A673 (cell line): ENCODE measurements at regions not wholly inside any gene's neighbourhood (a gene's known extent, or its start where the extent isn't known, plus 50 kb on each side); places are given as distances from the start of the nearest gene placed in this dataset.

Experiments used
- EZH2 ChIP-seq: fragments of 200-600 bp; sonication (generic); IDR thresholded peaks from 2 replicates; pipeline ENCODE4 v1.6.1; 2017; ENCODE audit warnings: borderline replicate concordance, low read depth, mild to moderate bottlenecking, mixed read lengths, antibody characterized with exemption, low read length; ENCODE audit not compliant: poor library complexity, severe bottlenecking
- TF ChIP-seq, protein P1 (sequence below): fragments of 300-800, 200-600 bp; sonication (generic); conservative IDR thresholded peaks from 2 replicates; pipeline ENCODE4 v1.5.1; 2017; ENCODE audit warnings: low read depth, mild to moderate bottlenecking, antibody characterized with exemption, low read length, moderate library complexity, mixed read lengths

DNA sequence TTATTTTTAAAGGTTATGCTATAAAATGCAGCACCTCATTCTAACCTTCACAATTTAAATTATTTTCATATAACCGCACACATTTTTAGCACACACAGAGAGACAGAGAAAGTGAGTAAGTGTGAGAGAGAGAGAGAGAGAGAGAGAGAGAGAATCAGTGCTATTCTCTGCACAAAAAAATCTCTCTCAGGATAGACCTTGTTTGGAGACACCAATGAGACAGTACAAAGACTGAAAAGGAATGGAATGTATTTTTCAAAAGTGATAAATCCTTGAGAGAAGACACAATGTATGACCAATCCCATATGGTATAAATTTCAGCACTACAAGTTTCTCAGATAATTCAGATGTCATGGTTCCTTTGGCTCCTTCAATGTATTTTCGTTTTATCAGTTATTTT, 132.1 kb upstream of the PCDH18 start:
- TF ChIP-seq, protein P1, sequence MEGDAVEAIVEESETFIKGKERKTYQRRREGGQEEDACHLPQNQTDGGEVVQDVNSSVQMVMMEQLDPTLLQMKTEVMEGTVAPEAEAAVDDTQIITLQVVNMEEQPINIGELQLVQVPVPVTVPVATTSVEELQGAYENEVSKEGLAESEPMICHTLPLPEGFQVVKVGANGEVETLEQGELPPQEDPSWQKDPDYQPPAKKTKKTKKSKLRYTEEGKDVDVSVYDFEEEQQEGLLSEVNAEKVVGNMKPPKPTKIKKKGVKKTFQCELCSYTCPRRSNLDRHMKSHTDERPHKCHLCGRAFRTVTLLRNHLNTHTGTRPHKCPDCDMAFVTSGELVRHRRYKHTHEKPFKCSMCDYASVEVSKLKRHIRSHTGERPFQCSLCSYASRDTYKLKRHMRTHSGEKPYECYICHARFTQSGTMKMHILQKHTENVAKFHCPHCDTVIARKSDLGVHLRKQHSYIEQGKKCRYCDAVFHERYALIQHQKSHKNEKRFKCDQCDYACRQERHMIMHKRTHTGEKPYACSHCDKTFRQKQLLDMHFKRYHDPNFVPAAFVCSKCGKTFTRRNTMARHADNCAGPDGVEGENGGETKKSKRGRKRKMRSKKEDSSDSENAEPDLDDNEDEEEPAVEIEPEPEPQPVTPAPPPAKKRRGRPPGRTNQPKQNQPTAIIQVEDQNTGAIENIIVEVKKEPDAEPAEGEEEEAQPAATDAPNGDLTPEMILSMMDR, result no peak
- TF ChIP-seq EZH2, result no peak
